ENCODE measurements at regions not wholly inside any gene's neighbourhood (a gene's known extent, or its start where the extent isn't known, plus 50 kb on each side); places are given as distances from the start of the nearest gene placed in this dataset.
A peak's percentile ranks its signal among the peaks of the same experiment; 100 is the strongest.

DNA sequence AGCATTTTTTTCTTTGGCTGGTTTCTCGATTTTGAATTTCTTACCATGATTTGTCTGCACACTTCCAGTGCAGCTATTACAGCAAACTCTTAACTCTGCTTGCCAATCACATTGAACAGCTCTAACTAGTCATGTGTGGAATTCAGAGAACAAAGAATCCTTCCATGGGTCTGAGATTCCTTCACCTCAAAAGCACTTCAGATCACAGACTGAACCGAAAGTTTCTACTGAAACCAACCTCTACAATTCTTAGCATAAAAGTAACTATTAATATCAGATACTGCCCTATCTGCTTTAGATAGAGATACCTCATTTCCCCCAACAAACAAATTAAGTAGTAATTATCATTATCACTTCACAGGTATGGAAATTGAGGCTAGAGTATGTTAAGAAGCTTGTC, 56.5 kb upstream of the SP4 start:
- no peak overlapping the region for H3K9ac ChIP-seq (ENCODE audit: control insufficient read depth, insufficient read depth, low read length)
- no peaks in the 10 kb centered on the region for H3K79me2 ChIP-seq (ENCODE audit: control insufficient read depth, insufficient read depth, low read length)
- H3K36me3 ChIP-seq (ENCODE audit: control insufficient read depth in 2 of 2, insufficient read depth in 2 of 2, low read length in 1 of 2): no peaks in the 10 kb centered on the region
- ChIA-PET RAD21 (ENCODE audit: unreplicated experiment) (interaction anchor here (0.7 to 1.2 kb wide), 6 partner anchors 9 to 41 kb away, joined by 3 to 7 read pairs (median 4); no protein-coding TSS in a partner anchor), SMC1A (ENCODE audit: uncharacterized antibody, unreplicated experiment) (interaction anchor here (0.7 to 2.5 kb wide), 10 partner anchors 10 to 110 kb away, joined by 3 to 13 read pairs (median 5); no protein-coding TSS in a partner anchor), CTCF (interaction anchor here (0.6 kb wide), 1 partner anchor 25 kb away, joined by 3 read pairs; no protein-coding TSS in a partner anchor), POLR2A (interaction anchor here (0.8 to 1.1 kb wide), 2 partner anchors 18 to 1197 kb away, joined by 3 to 6 read pairs; no protein-coding TSS in a partner anchor)
- DNase-seq (ENCODE audit: low read depth, low spot score) (no peak), FAIRE-seq (peak; percentile 87), ATAC-seq (peak; percentile 83)
- 11% methylated on average over 2 of the region's 2 CpGs for WGBS (ENCODE audit: insufficient coverage, insufficient replicate concordance, low lambda C conversion rate, missing lambda C conversion rate)
- H3K27ac ChIP-seq (ENCODE audit: control insufficient read depth, insufficient read depth): no peak overlapping the region
- in situ Hi-C loops (cut with MboI): loop anchor here (25.0 kb wide), 1 partner anchor 1134 kb away; no protein-coding TSS in a partner anchor
- peaks cover 12% of the 10 kb centered on the region; the same call in 1 of the 2 replicates for H3K4me1 ChIP-seq (ENCODE audit: control insufficient read depth, insufficient read depth, low read length)
- no peaks in the 10 kb centered on the region for H4K20me1 ChIP-seq (ENCODE audit: control insufficient read depth, insufficient read depth)
- peaks cover 11% of the 10 kb centered on the region for H3K9me3 ChIP-seq (replicated peaks; ENCODE audit: control insufficient read depth, insufficient read depth, low read length)
- peak overlapping the region; percentile 23 for H2AFZ ChIP-seq (ENCODE audit: control insufficient read depth, low read depth, low read length)
- H3K4me2 ChIP-seq (ENCODE audit: control insufficient read depth, insufficient read depth): no peak overlapping the region
- H3K4me3 ChIP-seq: no peak overlapping the region
- H3K27me3 ChIP-seq (replicated peaks in 1 of 2; ENCODE audit: control insufficient read depth in 2 of 2, insufficient read depth in 2 of 2, low read length in 1 of 2): no peaks in the 10 kb centered on the region
- BruUV-seq (replicated peaks): no TSS peak
- intact Hi-C loops (cut with micrococcal nuclease; ENCODE audit: unreplicated experiment): no loop called here
- TF ChIP-seq MYB (IDR thresholded peaks at IDR 0.05; ENCODE audit: borderline replicate concordance, low read depth, low read length): no peak
- TF ChIP-seq MTA2 (IDR thresholded peaks at IDR 0.05; ENCODE audit: low read depth): no peak
- peak; percentile 56; the same call in 1 of the 2 replicates for TF ChIP-seq RUNX3 (IDR thresholded peaks at IDR 0.05; ENCODE audit: low read length)
- no peak for TF ChIP-seq REST (IDR thresholded peaks at IDR 0.05; ENCODE audit: low read depth, low read length)
- no peak for TF ChIP-seq RB1 (IDR thresholded peaks at IDR 0.05; ENCODE audit: borderline replicate concordance)
- no peak for TF ChIP-seq NFXL1 (IDR thresholded peaks at IDR 0.05; ENCODE audit: borderline replicate concordance)
- TF ChIP-seq ATF2 (IDR thresholded peaks at IDR 0.05; ENCODE audit: low read length): peak; percentile 30; the same call in 1 of the 2 replicates
- TF ChIP-seq USF1 (IDR thresholded peaks at IDR 0.05; ENCODE audit: borderline replicate concordance, extremely low read length, insufficient read depth, low read depth, low read length): no peak
- TF ChIP-seq BCLAF1 (IDR thresholded peaks at IDR 0.05): no peak
- peak; percentile 10 for TF ChIP-seq MEF2B (IDR thresholded peaks at IDR 0.05; ENCODE audit: partially characterized antibody, poor library complexity, severe bottlenecking)
- TF ChIP-seq NFIC (IDR thresholded peaks at IDR 0.05; ENCODE audit: low read depth, low read length): peak; percentile 55
- no peak; a peak in 2 of 4 replicates for TF ChIP-seq IKZF2 (IDR thresholded peaks at IDR 0.05)
- no peak for TF ChIP-seq BHLHE40 (IDR thresholded peaks at IDR 0.05; ENCODE audit: borderline replicate concordance in 1 of 2, low read depth in 2 of 2, low read length in 1 of 2)
- TF ChIP-seq RELA (IDR thresholded peaks at IDR 0.05; ENCODE audit: borderline replicate concordance, partially characterized antibody): no peak
- TF ChIP-seq HCFC1 (IDR thresholded peaks at IDR 0.05; ENCODE audit: low read length): no peak
